PFSK-1 (cell line): ENCODE measurements at regions not wholly inside any gene's neighbourhood (a gene's known extent, or its start where the extent isn't known, plus 50 kb on each side); places are given as distances from the start of the nearest gene placed in this dataset.

Experiments
- POLR2AphosphoS5 ChIP-seq: IDR thresholded peaks from 2 replicates; pipeline ENCODE4 v1.6.1; 2012; ENCODE audit warnings: low read depth, mild to moderate bottlenecking, control low read depth, low read length, moderate library complexity
- SIN3A ChIP-seq: IDR thresholded peaks from 2 replicates; pipeline ENCODE4 v1.6.1; 2012; ENCODE audit warnings: mild to moderate bottlenecking, low read length, moderate library complexity, borderline replicate concordance; ENCODE audit not compliant: insufficient read depth
- TAF1 ChIP-seq: IDR thresholded peaks from 2 replicates; pipeline ENCODE4 v1.6.1; 2012; ENCODE audit warnings: low read length, control low read depth, borderline replicate concordance; ENCODE audit not compliant: insufficient read depth

GRCh38 chrX:46117234-46117633, 428.0 kb downstream of the ZNF674 start:
- TF ChIP-seq TAF1 = no peak
- no peak for TF ChIP-seq SIN3A
- TF ChIP-seq POLR2AphosphoS5 = no peak
